D721Med (cell line): ENCODE measurements at regions not wholly inside any gene's neighbourhood (a gene's known extent, or its start where the extent isn't known, plus 50 kb on each side); places are given as distances from the start of the nearest gene placed in this dataset.

Experiments used
- DNase-seq: peaks from one replicate; pipeline ENCODE4 v3.0.0; 2011; ENCODE audit warnings: low spot score; ENCODE audit not compliant: insufficient read length
- FAIRE-seq: peaks from 2 replicates; lab custom pipeline; 2011; peaks lifted over from hg19 to GRCh38; lab: Jason Lieb, UNC
- CTCF ChIP-seq: IDR thresholded peaks from 2 replicates; pipeline ENCODE4 v1.5.1; 2012; ENCODE audit warnings: mild to moderate bottlenecking, control low read depth; ENCODE audit not compliant: insufficient read depth; ENCODE audit errors: missing control alignments

GRCh38 chr4:129371926-129372325 lies 276.0 kb downstream of the C4orf33 start:
- no peak for TF ChIP-seq CTCF
- FAIRE-seq (no peak), DNase-seq (no peak)

GRCh38 chr4:129377131-129377845 lies 281.3 kb downstream of the C4orf33 start:
- no peak for TF ChIP-seq CTCF
- FAIRE-seq (no peak), DNase-seq (no peak)

- DNase-seq (no peak), FAIRE-seq (no peak)
- TF ChIP-seq CTCF: no peak
Observed at GRCh38 chr4:129378364-129378763, 282.4 kb downstream of the C4orf33 start.

- no peak for TF ChIP-seq CTCF
- FAIRE-seq: no peak
Observed at GRCh38 chr4:129379429-129379828, 283.5 kb downstream of the C4orf33 start.

GRCh38 chr4:129384974-129385373 lies 289.0 kb downstream of the C4orf33 start:
- FAIRE-seq (no peak), DNase-seq (no peak)
- no peak for TF ChIP-seq CTCF

More at GRCh38 chr4:129379429-129379828, 283.5 kb downstream of the C4orf33 start:
- DNase-seq: no peak

GRCh38 chr4:129387666-129388065 lies 291.7 kb downstream of the C4orf33 start:
- TF ChIP-seq CTCF: no peak
- FAIRE-seq (no peak), DNase-seq (no peak)

- no peak for TF ChIP-seq CTCF
- FAIRE-seq: no peak
- no peak for DNase-seq
Observed at GRCh38 chr4:129393976-129394375, 298.0 kb downstream of the C4orf33 start.
